ES-I3 (cell line): ENCODE measurements at regions not wholly inside any gene's neighbourhood (a gene's known extent, or its start where the extent isn't known, plus 50 kb on each side); places are given as distances from the start of the nearest gene placed in this dataset.
"Not testable (repeated sequence)": the region's sequence is repeated elsewhere in the genome, so short reads cannot be mapped to it uniquely, and the experiment has no call there.

Experiments used
- H3K36me3 ChIP-seq: 2 replicates; pipeline ENCODE4 v1.6.1; 2013; ENCODE audit warnings: mild to moderate bottlenecking, low read length, control low read depth, moderate library complexity; ENCODE audit not compliant: insufficient read depth
- H3K4me1 ChIP-seq: 2 replicates; pipeline ENCODE4 v1.6.1; 2013; ENCODE audit warnings: mild to moderate bottlenecking, control low read depth, low read length; ENCODE audit not compliant: insufficient read depth
- H3K9ac ChIP-seq: 2 replicates; pipeline ENCODE4 v1.6.1; 2013; ENCODE audit warnings: low read depth, mild to moderate bottlenecking, low read length, moderate library complexity
- H3K9me3 ChIP-seq: 2 replicates; pipeline ENCODE4 v1.6.1; 2013; ENCODE audit warnings: mild to moderate bottlenecking, low read length, moderate library complexity; ENCODE audit not compliant: control insufficient read depth, insufficient read depth

DNA sequence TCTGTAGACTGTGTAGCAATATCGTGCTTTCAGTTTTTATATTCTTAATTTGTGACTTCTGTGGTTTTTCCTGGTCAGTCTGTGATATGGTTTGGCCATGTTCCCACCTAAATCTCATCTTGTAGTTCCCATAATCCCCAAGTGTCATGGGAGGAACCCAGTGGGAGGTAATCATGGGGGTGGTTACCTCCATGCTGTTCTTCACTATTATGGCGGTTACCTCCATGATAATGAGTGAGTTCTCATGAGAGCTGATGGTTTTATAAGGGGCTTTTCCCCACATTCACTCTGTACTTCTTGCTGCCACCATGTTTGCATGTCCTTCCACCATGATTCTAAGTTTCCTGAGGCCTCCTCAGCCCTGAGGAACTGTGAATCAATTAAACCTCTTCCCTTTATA is 169.8 kb downstream of the LEPR start:
- H3K4me1 ChIP-seq: no peaks in the 10 kb centered on the region
- no peaks in the 10 kb centered on the region for H3K9me3 ChIP-seq
- no peaks in the 10 kb centered on the region for H3K36me3 ChIP-seq
- no peak overlapping the region for H3K9ac ChIP-seq

GRCh38 chr1:65593516-65593915 is 173.0 kb downstream of the LEPR start:
- Histone ChIP-seq H3K9ac (no peak overlapping the region), H3K4me1 (no peaks in the 10 kb centered on the region), H3K36me3 (no peaks in the 10 kb centered on the region), H3K9me3 (no peaks in the 10 kb centered on the region)

DNA sequence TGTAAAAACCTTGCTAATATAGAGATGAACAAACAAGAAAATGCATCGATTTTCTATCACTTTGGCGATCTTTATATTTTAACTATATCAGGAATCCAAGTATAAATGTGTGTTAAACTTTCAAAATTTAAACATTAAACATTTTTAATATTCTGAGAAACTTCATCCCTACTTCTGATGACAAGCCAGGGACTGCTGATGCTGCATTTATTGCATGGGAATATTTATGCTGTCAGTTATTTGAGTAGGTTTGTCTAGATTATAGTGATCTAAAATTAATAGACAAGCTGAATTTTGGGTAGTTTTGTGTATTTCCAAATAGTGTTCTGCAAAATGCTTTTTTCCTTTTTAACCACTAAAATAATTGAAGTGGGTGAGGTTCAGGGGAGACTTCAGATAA is 175.3 kb downstream of the LEPR start:
- Histone ChIP-seq H3K36me3 (no peaks in the 10 kb centered on the region), H3K9me3 (no peaks in the 10 kb centered on the region), H3K4me1 (no peaks in the 10 kb centered on the region), H3K9ac (no peak overlapping the region)

DNA sequence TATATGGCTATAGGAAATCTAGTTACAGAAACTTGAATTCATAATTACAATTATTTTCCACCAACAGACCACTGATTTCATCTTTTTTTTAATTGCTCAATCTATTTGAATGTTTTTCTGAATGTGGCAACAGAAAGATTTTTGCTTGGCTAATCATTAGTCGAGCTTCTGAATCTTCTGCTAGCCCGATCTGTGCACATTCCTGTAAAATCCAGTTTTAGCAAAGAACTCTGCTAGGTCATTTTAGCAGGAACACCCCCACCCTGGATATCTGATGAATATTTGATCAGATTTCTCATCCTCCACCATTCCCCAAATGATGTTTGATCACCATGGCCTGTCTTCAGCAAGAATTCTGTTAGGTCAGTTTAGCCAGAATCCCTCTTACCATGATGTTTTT is 176.3 kb downstream of the LEPR start:
- Histone ChIP-seq H3K9me3 (no peaks in the 10 kb centered on the region), H3K36me3 (no peaks in the 10 kb centered on the region), H3K4me1 (no peaks in the 10 kb centered on the region), H3K9ac (no peak overlapping the region)

DNA sequence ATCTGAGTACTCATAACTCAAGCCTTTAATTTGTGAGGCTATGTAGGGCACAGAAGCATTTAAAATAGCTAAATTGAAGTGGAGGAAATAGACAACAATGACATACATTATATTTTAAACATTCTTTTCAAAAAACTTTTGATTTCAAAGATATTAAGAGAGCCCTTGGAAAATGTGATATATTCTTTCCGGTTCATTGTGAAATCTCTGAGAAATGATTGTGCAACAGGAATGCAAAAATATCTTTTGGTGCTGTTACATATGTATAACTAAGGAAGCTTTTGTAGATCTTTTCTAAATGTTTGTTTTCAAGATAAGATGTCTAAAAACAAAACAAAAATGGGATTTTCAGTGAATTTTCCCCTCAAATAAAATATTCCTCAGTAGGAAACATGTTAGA is 185.2 kb downstream of the LEPR start:
- Histone ChIP-seq H3K36me3 (no peaks in the 10 kb centered on the region), H3K4me1 (no peaks in the 10 kb centered on the region)

GRCh38 chr1:65606426-65606825 is 186.0 kb downstream of the LEPR start:
- no peaks in the 10 kb centered on the region for H3K9me3 ChIP-seq
- H3K4me1 ChIP-seq: no peaks in the 10 kb centered on the region
- H3K36me3 ChIP-seq: no peaks in the 10 kb centered on the region
- H3K9ac ChIP-seq: no peak overlapping the region

More for the DNA sequence above, 185.2 kb downstream of the LEPR start:
- Histone ChIP-seq H3K9me3 (no peaks in the 10 kb centered on the region), H3K9ac (no peak overlapping the region)

GRCh38 chr1:65613884-65614283 is 178.8 kb upstream of the PDE4B start:
- Histone ChIP-seq H3K9ac (no peak overlapping the region), H3K9me3 (no peaks in the 10 kb centered on the region), H3K36me3 (no peaks in the 10 kb centered on the region), H3K4me1 (no peaks in the 10 kb centered on the region)

DNA sequence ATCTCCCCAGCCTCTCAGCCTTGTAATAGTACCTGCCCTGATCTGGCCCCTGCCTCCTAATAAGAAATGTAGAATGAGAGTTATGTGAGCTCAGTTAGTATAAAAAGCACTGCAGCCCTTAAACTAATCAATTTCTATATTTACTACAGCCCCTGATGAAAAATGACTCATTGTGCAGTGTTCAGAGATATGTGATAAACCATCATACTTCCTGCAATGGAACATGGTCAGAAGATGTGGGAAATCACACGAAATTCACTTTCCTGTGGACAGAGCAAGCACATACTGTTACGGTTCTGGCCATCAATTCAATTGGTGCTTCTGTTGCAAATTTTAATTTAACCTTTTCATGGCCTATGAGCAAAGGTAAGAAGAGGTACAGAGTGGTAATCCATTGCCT is 176.8 kb upstream of the PDE4B start:
- H3K36me3 ChIP-seq: no peaks in the 10 kb centered on the region
- no peaks in the 10 kb centered on the region for H3K4me1 ChIP-seq
- H3K9me3 ChIP-seq: no peaks in the 10 kb centered on the region
- no peak overlapping the region for H3K9ac ChIP-seq

DNA sequence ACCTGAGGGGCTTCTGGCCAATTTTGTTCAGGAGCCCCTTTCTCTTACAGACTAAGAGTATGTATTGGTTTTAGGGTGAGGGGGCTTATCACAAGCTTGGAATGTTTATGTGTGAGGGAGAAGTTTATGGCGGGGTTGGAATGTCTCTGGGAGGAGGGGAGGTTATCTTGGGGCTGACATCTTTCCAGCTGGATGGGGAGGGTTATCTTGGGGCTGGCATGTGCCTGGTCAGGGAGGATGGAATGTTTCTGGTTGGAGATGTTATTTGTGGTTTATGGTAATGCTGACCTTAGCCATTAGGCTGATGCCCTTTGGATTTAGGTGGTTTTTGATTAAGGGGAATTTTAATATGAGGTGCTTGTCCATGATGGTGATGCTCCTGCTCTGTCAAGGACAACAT is 171.0 kb upstream of the PDE4B start:
- not testable (repeated sequence) for H3K4me1 ChIP-seq, H3K9me3 ChIP-seq, H3K9ac ChIP-seq, H3K36me3 ChIP-seq

DNA sequence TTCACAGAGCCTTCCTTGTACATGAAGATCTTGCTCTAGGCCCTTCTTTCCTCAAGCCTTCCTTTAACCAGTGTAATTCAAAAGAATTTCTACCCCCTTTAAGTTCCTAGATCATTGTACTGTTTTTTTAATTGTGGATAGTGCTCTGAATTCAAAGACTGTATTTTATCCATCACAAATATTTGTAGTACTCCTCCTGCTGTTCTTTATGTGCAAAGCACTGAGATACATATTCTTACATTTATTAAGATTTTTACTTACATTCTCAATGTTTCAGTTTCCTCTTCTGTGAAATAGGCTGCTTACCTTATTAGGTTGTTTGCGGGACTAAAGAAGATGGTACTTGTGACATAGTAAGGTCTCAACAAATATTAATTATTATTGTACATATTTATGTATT is 168.8 kb upstream of the PDE4B start:
- Histone ChIP-seq H3K9ac (no peak overlapping the region), H3K36me3 (no peaks in the 10 kb centered on the region), H3K9me3 (no peaks in the 10 kb centered on the region), H3K4me1 (no peaks in the 10 kb centered on the region)

DNA sequence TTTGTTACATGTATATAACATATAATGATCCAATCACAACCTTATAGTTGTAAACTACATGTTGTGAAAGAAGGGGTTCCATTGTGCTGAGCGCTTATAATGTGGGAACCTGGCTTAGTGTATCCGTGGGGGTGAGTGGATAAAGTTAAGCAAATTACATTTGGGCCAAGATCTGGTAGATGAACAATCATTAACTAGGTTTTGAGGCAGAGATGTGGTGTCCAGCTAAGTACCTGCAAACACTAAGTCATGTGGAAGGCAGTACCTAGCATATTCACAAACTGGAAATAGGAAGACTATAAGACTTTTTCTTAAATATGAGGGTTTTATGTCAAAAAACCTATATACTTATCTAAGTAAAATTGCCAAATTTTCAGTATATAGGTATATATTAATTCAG is 167.2 kb upstream of the PDE4B start:
- no peaks in the 10 kb centered on the region for H3K36me3 ChIP-seq
- H3K9me3 ChIP-seq: no peaks in the 10 kb centered on the region
- H3K9ac ChIP-seq: no peak overlapping the region
- H3K4me1 ChIP-seq: no peaks in the 10 kb centered on the region

GRCh38 chr1:65626003-65626402 is 166.7 kb upstream of the PDE4B start:
- H3K9ac ChIP-seq: no peak overlapping the region
- H3K9me3 ChIP-seq: no peaks in the 10 kb centered on the region
- no peaks in the 10 kb centered on the region for H3K36me3 ChIP-seq
- H3K4me1 ChIP-seq: no peaks in the 10 kb centered on the region

DNA sequence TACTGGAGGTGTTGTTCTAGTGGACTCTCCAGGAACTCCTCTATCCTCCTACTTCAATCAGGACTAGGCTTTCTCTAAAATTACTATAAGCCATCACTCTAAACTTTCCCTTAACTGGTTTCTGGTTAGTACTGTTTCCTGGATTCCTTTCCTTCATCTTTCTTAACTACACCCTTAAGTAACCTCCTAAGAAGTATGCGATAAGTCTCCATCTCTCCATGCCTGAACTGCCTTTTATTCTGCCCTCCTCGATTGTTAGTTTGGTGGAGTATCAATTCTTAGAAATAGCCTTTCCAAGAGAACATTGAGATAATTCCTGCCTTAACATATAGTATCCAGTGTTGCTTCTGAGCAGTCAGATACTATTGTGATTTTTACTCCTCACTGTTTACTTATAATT is 162.9 kb upstream of the PDE4B start:
- Histone ChIP-seq H3K36me3 (no peaks in the 10 kb centered on the region), H3K9me3 (no peaks in the 10 kb centered on the region), H3K9ac (no peak overlapping the region), H3K4me1 (no peaks in the 10 kb centered on the region)

DNA sequence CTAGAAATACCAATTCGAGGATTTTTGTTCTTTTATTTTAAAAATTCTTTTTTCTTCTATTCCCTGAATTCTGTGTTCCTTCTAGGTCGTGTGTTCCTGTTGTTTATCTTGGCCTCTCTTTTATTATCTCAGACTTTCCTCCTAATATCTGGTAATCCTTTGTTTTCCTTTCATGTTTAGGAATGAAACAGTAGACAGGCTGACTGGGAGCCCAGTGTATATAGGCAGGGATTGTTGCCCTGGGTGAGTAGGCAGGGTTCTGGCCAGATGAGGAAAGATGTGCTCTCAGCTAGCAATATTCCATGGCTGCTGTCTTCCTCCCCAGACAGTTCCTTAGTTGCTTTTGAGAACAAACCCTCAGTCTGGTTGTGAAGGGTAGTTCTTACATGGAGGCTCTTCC is 161.8 kb upstream of the PDE4B start:
- Histone ChIP-seq H3K9ac (no peak overlapping the region), H3K9me3 (no peaks in the 10 kb centered on the region), H3K36me3 (no peaks in the 10 kb centered on the region), H3K4me1 (no peaks in the 10 kb centered on the region)

- Histone ChIP-seq H3K9me3 (no peaks in the 10 kb centered on the region), H3K4me1 (no peaks in the 10 kb centered on the region)
These were observed 160.5 kb upstream of the PDE4B start for GRCh38 chr1:65632235-65632634.

DNA sequence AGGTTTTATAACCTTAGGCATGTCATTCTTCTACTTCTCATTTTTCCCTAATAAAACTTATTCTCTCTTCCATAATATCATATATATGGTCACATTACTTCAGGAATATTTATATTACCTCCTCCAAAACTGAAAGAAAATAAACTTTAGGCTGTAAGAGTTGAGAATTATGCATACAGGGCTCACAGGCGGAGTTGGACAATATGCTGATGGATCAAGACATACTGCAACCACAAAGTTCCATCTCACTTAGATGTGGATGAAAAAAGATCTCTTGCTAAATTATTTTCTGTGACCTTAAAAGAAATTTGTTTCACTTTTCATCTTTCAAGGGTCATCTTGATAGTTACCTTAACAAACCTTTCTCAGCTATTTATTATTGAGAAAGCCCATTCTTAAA is 152.6 kb upstream of the PDE4B start:
- H3K9me3 ChIP-seq: no peaks in the 10 kb centered on the region
- H3K4me1 ChIP-seq: no peaks in the 10 kb centered on the region

More at GRCh38 chr1:65632235-65632634, 160.5 kb upstream of the PDE4B start:
- H3K36me3 ChIP-seq: no peaks in the 10 kb centered on the region
- H3K9ac ChIP-seq: no peak overlapping the region

More for the DNA sequence above, 152.6 kb upstream of the PDE4B start:
- H3K36me3 ChIP-seq: no peaks in the 10 kb centered on the region
- no peak overlapping the region for H3K9ac ChIP-seq
